SK-N-MC (cell line): ENCODE measurements at regions not wholly inside any gene's neighbourhood (a gene's known extent, or its start where the extent isn't known, plus 50 kb on each side); places are given as distances from the start of the nearest gene placed in this dataset.
"Not testable (repeated sequence)": the region's sequence is repeated elsewhere in the genome, so short reads cannot be mapped to it uniquely, and the experiment has no call there.

ENCODE experiments used
- EZH2 ChIP-seq: fragments of 200-600 bp; sonication (generic); IDR thresholded peaks from one replicate; pipeline ENCODE4 v1.6.1; 2017; ENCODE audit warnings: antibody characterized with exemption
- FOXP2 ChIP-seq: optimal IDR thresholded peaks from 2 replicates; pipeline ENCODE3; 2011; ENCODE audit warnings: mild to moderate bottlenecking, moderate library complexity; ENCODE audit not compliant: insufficient read depth; ENCODE audit errors: extremely low read length, control extremely low read depth
- POLR2AphosphoS5 ChIP-seq: IDR thresholded peaks from 2 replicates; pipeline ENCODE4 v1.6.1; 2012; ENCODE audit warnings: mild to moderate bottlenecking, low read depth, low read length, borderline replicate concordance

GRCh38 chr7:41435020-41435419, 267.9 kb downstream of the INHBA start:
- TF ChIP-seq EZH2, POLR2AphosphoS5, FOXP2: not testable (repeated sequence)
